Activated T-helper 1 cell treated with anti-CD3 and anti-CD28 coated beads, Interleukin-12 subunit alpha, Interleukin-12 subunit beta, Interleukin-2, Interleukin-4 antibody, amounts not matched to agents 30 ng/mL and 10 ng/mL and 1 ng/mL, durations not matched to agents 14 hours and 24 hours and 36 hours (primary cell): ENCODE measurements at regions not wholly inside any gene's neighbourhood (a gene's known extent, or its start where the extent isn't known, plus 50 kb on each side); places are given as distances from the start of the nearest gene placed in this dataset.

Source experiments
- DNase-seq: peaks from one replicate; pipeline ENCODE4 v3.0.0; 2021; ENCODE audit warnings: low spot score
- H3K27ac Mint-ChIP-seq: one replicate; pipeline ENCODE4 v1.8.0; 2021; ENCODE audit warnings: mild to moderate bottlenecking, mixed read lengths
- H3K27me3 Mint-ChIP-seq: one replicate; pipeline ENCODE4 v1.8.0; 2022; ENCODE audit warnings: mild to moderate bottlenecking, moderate library complexity, mixed read lengths; ENCODE audit not compliant: insufficient read depth
- H3K36me3 Mint-ChIP-seq: one replicate; pipeline ENCODE4 v1.8.0; 2021; ENCODE audit warnings: low read depth, mixed read lengths
- H3K4me1 Mint-ChIP-seq: one replicate; pipeline ENCODE4 v1.8.0; 2021; ENCODE audit warnings: low read depth, mixed read lengths
- H3K4me3 Mint-ChIP-seq: one replicate; pipeline ENCODE4 v1.8.0; 2021; ENCODE audit warnings: mild to moderate bottlenecking, moderate library complexity, mixed read lengths
- H3K9me3 Mint-ChIP-seq: one replicate; pipeline ENCODE4 v1.8.0; 2021; ENCODE audit warnings: mixed read lengths
- intact Hi-C: fragments of 100-400 bp; cut with micrococcal nuclease; formaldehyde crosslinking; loops from one replicate; pipeline ENCODE4 v1.15.1; 2024

DNA sequence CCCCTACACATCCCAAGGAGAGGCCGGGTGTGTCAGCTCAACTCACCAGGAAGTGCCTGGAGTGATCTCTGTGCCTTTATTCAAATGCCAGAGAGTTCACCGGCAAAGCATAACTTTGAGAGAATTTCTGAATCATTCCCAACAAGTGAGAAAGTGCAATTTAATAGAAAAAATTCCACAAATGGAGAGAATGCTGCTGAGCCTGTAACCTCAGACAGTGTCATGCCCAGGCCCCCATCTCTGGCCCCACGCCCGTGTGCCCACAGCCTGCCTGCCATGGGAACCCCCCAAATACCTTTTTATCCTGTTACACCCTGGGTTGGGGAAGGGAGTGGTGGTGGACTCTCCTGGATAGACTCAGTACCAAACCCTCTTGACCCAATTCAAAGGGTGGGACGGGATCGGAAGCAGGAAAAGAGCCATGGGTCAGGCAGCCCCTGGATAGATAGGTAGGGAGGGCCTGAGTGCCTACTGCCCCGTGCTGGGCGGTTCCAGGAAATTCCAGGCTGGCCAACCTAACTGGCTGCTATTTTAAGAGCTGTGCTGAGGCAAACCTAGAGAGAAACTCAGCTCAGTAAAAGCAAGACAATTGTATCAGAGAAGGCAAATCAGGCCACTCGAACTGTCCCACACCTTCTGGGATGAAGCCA is 179.0 kb upstream of the FOXA2 start:
- Mint-ChIP-seq H3K4me3 (no peak overlapping the region), H3K36me3 (no peaks in the 10 kb centered on the region), H3K9me3 (no peaks in the 10 kb centered on the region), H3K27me3 (no peaks in the 10 kb centered on the region), H3K4me1 (no peaks in the 10 kb centered on the region), H3K27ac (no peak overlapping the region)
- intact Hi-C loops, result no loop called here
- no peak for DNase-seq

DNA sequence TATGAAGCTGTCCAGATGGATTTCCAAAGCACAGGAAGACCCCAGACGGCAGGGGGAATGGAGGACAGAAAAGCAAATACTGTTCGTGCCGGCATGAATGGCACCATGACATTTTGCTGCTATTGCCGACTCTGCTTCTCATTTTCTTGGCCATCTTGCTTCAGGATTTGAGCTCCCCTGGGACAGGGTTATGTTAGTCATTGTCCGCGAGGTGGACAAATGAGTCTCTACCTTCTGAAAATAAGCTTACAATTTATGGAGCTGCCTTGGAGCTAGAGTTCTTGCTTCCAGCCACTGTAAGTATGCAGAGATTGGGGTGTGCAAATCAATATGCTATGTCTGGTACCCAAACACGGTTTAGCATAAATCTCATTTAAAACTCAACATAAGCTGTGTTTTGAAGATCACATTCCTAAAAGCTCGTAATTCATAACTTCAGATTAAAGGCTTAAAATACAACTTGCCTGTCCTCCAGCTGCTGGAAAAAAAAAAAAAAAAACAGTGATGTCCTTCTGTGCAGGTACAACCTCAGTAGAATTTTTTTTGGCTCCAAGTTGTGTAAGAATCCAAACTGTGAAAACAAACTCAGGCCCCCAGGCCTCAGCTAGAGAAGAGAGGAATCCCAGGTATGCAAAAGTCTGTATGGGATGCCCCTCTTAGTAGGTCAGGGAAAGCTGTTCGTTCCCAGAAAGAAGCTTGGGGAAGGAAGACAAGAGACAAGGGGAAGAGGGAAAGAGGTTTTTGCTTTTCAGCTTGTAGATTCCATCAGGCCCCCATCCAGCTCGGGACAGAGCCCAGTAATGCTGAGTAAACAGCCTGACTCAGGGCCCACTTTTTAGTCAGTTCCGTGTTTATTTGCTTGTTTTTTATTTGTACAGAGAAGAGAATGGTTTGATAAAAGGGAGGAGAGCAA is 184.2 kb upstream of the FOXA2 start:
- Mint-ChIP-seq H3K27ac (no peak overlapping the region), H3K36me3 (no peaks in the 10 kb centered on the region), H3K4me1 (no peaks in the 10 kb centered on the region), H3K9me3 (no peaks in the 10 kb centered on the region), H3K4me3 (no peak overlapping the region), H3K27me3 (no peaks in the 10 kb centered on the region)
- intact Hi-C loops, result no loop called here
- DNase-seq, result no peak

DNA sequence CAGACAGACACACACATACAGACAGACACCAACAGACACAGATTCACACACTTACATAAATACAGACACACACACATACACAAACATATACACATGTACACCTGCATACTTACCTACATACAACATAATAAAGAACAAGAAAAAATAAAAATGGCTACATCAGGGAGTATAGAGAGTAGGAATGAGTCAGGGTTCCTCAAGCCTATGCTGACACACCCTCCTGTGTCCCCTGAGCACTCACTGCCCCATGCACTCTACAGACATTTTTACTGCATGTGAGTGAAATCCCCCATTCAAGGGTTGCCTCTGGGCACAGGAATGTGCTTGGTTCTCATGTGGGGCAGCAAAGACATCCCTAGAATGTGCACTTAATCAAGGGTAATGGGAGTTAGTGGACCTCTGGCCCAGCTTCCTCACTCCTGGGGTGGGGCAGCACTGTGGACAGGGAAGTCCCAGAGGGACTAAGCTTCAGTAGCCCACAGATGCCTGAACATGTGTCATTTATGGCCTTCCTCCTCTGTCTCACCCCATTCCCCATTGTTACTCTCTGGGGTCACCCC is 185.9 kb upstream of the FOXA2 start:
- no peak for DNase-seq
- Mint-ChIP-seq H3K9me3 (no peaks in the 10 kb centered on the region), H3K27ac (no peak overlapping the region), H3K27me3 (no peaks in the 10 kb centered on the region), H3K4me3 (no peak overlapping the region), H3K36me3 (no peaks in the 10 kb centered on the region), H3K4me1 (no peaks in the 10 kb centered on the region)
- intact Hi-C loops, result no loop called here

DNA sequence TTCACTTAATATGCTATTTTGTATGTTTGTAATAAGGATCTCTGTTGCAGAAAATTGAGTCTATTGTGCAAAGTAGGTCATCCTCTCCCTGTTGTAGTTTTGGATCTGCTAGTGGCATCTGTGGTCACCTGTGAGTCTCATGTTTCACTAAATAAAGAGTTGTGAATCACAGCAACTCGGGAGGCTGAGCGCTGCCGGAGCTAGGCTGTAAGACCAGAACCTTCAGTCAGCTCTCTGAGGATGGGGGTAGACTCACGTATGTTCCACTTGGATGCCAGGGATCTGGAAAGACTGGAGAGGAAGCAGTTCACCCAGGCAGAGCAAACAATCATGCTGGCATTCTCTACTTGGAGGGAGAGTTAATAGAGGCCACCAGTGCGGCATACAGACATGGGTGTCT is 187.3 kb upstream of the FOXA2 start:
- Mint-ChIP-seq H3K27me3 (no peaks in the 10 kb centered on the region), H3K36me3 (no peaks in the 10 kb centered on the region), H3K4me3 (no peak overlapping the region), H3K4me1 (no peaks in the 10 kb centered on the region), H3K27ac (no peak overlapping the region), H3K9me3 (peaks cover 4% of the 10 kb centered on the region)
- no peak for DNase-seq
- intact Hi-C loops, result no loop called here

- Mint-ChIP-seq H3K36me3 (no peaks in the 10 kb centered on the region), H3K4me1 (no peaks in the 10 kb centered on the region), H3K4me3 (no peak overlapping the region), H3K9me3 (peaks cover 4% of the 10 kb centered on the region), H3K27ac (no peak overlapping the region), H3K27me3 (no peaks in the 10 kb centered on the region)
- no peak for DNase-seq
- intact Hi-C loops, result no loop called here
Measured at GRCh38 chr20:22773344-22773743, 189.0 kb upstream of the FOXA2 start.

GRCh38 chr20:22775256-22775655 is 190.9 kb upstream of the FOXA2 start:
- DNase-seq, result no peak
- H3K4me3 Mint-ChIP-seq, result no peak overlapping the region
- no peaks in the 10 kb centered on the region for H3K27me3 Mint-ChIP-seq
- H3K9me3 Mint-ChIP-seq, result peaks cover 4% of the 10 kb centered on the region
- H3K36me3 Mint-ChIP-seq, result no peaks in the 10 kb centered on the region
- intact Hi-C loops, result no loop called here
- H3K4me1 Mint-ChIP-seq, result no peaks in the 10 kb centered on the region
- H3K27ac Mint-ChIP-seq, result no peak overlapping the region

DNA sequence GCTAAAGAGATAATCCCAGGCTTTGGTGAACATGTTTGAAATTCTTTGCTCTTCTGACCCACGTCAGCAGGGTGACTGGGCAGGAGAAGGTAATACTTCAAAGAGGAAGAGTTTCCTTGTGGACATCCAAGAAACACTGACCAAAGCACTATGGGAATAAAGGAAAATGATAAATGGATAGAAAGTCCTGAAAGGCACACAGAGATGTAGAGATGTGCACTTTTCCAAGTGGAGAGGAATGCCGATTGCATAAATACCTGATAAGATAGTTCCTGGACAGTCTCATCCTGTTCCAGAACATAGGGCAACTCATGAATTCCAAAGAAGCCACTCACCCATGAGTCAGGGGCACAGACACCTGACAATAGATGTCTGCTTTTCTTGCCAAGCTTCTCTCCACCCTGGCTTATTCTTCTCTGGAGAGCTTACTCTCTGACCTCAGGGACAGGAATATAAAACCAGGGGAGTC is 191.3 kb upstream of the FOXA2 start:
- H3K27me3 Mint-ChIP-seq, result no peaks in the 10 kb centered on the region
- H3K36me3 Mint-ChIP-seq, result no peaks in the 10 kb centered on the region
- H3K9me3 Mint-ChIP-seq, result peaks cover 4% of the 10 kb centered on the region
- DNase-seq, result no peak
- intact Hi-C loops, result no loop called here
- H3K27ac Mint-ChIP-seq, result no peak overlapping the region
- no peaks in the 10 kb centered on the region for H3K4me1 Mint-ChIP-seq
- H3K4me3 Mint-ChIP-seq, result no peak overlapping the region

- intact Hi-C loops, result no loop called here
- DNase-seq, result no peak
- Mint-ChIP-seq H3K36me3 (no peaks in the 10 kb centered on the region), H3K27ac (no peak overlapping the region), H3K27me3 (no peaks in the 10 kb centered on the region), H3K4me1 (no peaks in the 10 kb centered on the region), H3K9me3 (peaks cover 4% of the 10 kb centered on the region), H3K4me3 (no peak overlapping the region)
Measured at GRCh38 chr20:22776369-22776768, 192.0 kb upstream of the FOXA2 start.

DNA sequence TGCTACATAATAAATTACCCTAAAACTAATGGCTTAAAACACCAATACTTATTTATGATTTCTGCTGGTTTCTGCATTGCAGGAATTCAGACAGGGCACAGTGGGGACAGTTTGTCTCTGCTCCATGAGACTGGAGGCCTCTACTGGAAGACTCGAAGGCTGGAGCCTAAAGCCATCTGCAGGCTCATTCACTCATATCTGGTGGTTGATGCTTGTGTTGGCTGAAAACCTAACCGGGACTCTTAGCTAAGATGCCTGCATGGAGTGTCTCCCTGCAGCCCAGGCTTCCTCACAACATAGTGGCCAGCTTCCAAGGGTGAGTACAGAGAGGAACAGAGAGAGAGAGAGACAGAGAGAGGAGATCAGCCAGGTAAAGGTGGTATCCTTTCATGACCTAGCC is 195.5 kb upstream of the FOXA2 start:
- Mint-ChIP-seq H3K27ac (no peak overlapping the region), H3K36me3 (no peaks in the 10 kb centered on the region), H3K9me3 (peaks cover 4% of the 10 kb centered on the region), H3K4me3 (no peak overlapping the region), H3K4me1 (no peaks in the 10 kb centered on the region), H3K27me3 (no peaks in the 10 kb centered on the region)
- intact Hi-C loops, result no loop called here
- DNase-seq, result no peak

- H3K27ac Mint-ChIP-seq, result no peak overlapping the region
- no peaks in the 10 kb centered on the region for H3K9me3 Mint-ChIP-seq
- no peak overlapping the region for H3K4me3 Mint-ChIP-seq
- intact Hi-C loops, result no loop called here
- no peaks in the 10 kb centered on the region for H3K27me3 Mint-ChIP-seq
- DNase-seq, result no peak
- H3K4me1 Mint-ChIP-seq, result no peaks in the 10 kb centered on the region
- H3K36me3 Mint-ChIP-seq, result no peaks in the 10 kb centered on the region
Measured at GRCh38 chr20:22781869-22782268, 197.5 kb upstream of the FOXA2 start.

DNA sequence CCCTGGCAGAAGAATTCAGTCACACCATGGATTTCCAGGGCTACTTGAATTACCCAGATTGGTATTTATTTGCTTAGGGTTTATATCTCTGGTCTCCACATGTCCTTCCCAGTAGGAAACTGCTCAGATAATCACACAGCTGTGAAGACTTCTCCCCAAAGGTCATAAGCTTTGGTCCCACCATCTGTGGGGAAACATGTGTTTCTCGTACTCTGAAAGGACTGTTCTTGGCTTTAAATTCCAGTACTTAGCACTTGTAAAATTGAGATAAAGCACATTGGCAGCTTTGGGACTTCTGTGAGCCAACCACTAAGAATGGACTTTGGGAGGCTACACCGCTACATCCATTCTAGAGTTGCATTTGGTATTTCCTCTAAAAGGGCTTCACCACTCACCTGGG is 205.3 kb upstream of the FOXA2 start:
- no peak overlapping the region for H3K4me3 Mint-ChIP-seq
- no peaks in the 10 kb centered on the region for H3K4me1 Mint-ChIP-seq
- H3K9me3 Mint-ChIP-seq, result no peaks in the 10 kb centered on the region
- DNase-seq, result no peak
- H3K27me3 Mint-ChIP-seq, result no peaks in the 10 kb centered on the region
- H3K27ac Mint-ChIP-seq, result no peak overlapping the region
- intact Hi-C loops, result loop anchor here (10.0 kb wide), 1 partner anchor 1815 kb away; no protein-coding TSS in a partner anchor
- H3K36me3 Mint-ChIP-seq, result no peaks in the 10 kb centered on the region

DNA sequence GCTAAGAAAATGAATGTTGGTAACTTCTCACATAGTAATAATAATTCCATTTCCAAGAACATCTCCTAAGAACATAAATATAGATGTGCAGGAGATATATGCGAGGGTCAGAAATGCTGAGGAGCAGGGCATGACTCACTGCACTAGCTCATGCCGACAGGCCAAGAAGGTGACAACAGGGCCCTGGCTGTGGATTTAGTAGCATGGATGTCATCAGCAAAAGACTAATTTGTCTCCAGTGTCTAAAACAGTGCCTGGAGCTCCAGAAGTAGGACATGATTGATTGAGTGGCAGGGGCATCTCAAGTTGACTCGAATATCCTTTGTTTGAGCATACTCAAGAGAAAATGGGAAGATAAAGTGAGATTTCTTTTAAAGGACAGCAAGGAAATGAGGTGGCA is 207.0 kb upstream of the FOXA2 start:
- no peaks in the 10 kb centered on the region for H3K4me1 Mint-ChIP-seq
- no peaks in the 10 kb centered on the region for H3K36me3 Mint-ChIP-seq
- H3K27me3 Mint-ChIP-seq, result no peaks in the 10 kb centered on the region
- no peaks in the 10 kb centered on the region for H3K9me3 Mint-ChIP-seq
- intact Hi-C loops, result loop anchor here (10.0 kb wide), 1 partner anchor 1817 kb away; no protein-coding TSS in a partner anchor
- H3K27ac Mint-ChIP-seq, result no peak overlapping the region
- no peak for DNase-seq
- no peak overlapping the region for H3K4me3 Mint-ChIP-seq

DNA sequence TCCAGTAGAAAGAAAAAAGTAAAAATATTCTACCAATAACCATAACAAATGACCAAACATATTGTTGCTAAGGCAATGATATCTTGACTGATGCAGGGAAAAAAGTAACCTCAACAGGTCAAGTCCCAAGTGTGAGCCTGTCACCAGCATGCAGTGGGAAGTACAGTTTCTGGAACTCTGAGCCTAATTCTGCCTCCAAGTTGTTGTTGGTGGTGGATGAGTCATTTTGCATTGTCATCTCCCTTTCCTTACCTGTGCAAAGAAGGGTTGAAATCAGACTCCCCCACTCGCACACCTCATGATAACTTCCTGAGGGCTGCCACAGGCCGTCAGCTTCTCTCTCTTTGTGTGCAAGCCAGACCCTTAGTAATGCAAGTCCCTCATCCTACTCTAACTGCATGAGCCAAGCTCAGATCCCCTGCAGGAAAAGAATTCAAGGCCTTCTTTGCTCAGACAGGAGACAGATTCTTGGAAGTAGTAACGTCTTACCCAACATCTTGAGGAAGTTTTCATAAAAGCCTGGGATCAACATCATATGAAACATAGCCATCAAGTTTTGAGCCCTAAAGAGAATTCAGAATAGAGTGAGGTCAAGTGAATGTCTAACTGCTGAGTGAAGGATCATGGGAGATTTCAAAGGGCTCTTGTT is 207.6 kb upstream of the FOXA2 start:
- H3K36me3 Mint-ChIP-seq, result no peaks in the 10 kb centered on the region
- no peak overlapping the region for H3K4me3 Mint-ChIP-seq
- no peak overlapping the region for H3K27ac Mint-ChIP-seq
- no peaks in the 10 kb centered on the region for H3K9me3 Mint-ChIP-seq
- intact Hi-C loops, result loop anchor here (10.0 kb wide), 1 partner anchor 1817 kb away; no protein-coding TSS in a partner anchor
- no peaks in the 10 kb centered on the region for H3K27me3 Mint-ChIP-seq
- no peaks in the 10 kb centered on the region for H3K4me1 Mint-ChIP-seq
- DNase-seq, result no peak
